Muscle layer of duodenum (tissue), 2 donors: ENCODE measurements at regions not wholly inside any gene's neighbourhood (a gene's known extent, or its start where the extent isn't known, plus 50 kb on each side); places are given as distances from the start of the nearest gene placed in this dataset.
"Not testable (repeated sequence)": the region's sequence is repeated elsewhere in the genome, so short reads cannot be mapped to it uniquely, and the experiment has no call there.

Experiments used
- H3K27ac ChIP-seq: one replicate; pipeline ENCODE4 v1.7.0; 2013; ENCODE audit warnings: mild to moderate bottlenecking, low read length
- H3K27me3 ChIP-seq: one replicate; pipeline ENCODE4 v1.7.0; 2013; ENCODE audit warnings: low read depth, mild to moderate bottlenecking, control low read depth, low read length
- H3K36me3 ChIP-seq, 2 donors: one replicate each; pipeline ENCODE4 v1.7.0; 2013; ENCODE audit warnings: low read length in 2 of 2, control low read depth in 1 of 2, mild to moderate bottlenecking in 1 of 2; ENCODE audit not compliant: insufficient read depth in 2 of 2, control insufficient read depth in 1 of 2
- H3K4me1 ChIP-seq, 2 donors: one replicate each; pipeline ENCODE4 v1.7.0; 2013; ENCODE audit warnings: low read length in 2 of 2, mild to moderate bottlenecking in 2 of 2, control low read depth in 1 of 2, moderate library complexity in 1 of 2; ENCODE audit not compliant: insufficient read depth in 2 of 2, control insufficient read depth in 1 of 2
- H3K4me3 ChIP-seq, 2 donors: one replicate each; pipeline ENCODE4 v1.7.0; 2013; ENCODE audit warnings: low read length in 2 of 2, low read depth in 1 of 2, mild to moderate bottlenecking in 1 of 2
- H3K9me3 ChIP-seq, 2 donors: one replicate each; pipeline ENCODE4 v1.7.0; 2013; ENCODE audit warnings: low read length in 2 of 2, control low read depth in 1 of 2, mild to moderate bottlenecking in 1 of 2; ENCODE audit not compliant: control insufficient read depth in 1 of 2
- donor health status: healthy.

GRCh38 chr16:35146723-35147458 is 1687.5 kb downstream of the TP53TG3F start:
- Histone ChIP-seq H3K36me3 (no peaks in the 10 kb centered on the region), H3K27me3 (no peaks in the 10 kb centered on the region), H3K9me3 (peaks cover 6 to 32% of the 10 kb centered on the region in 2 donors), H3K27ac (no peak overlapping the region), H3K4me3 (no peak overlapping the region), H3K4me1 (no peaks in the 10 kb centered on the region)

- Histone ChIP-seq H3K4me1 (no peaks in the 10 kb centered on the region), H3K9me3 (peaks cover 6 to 27% of the 10 kb centered on the region in 2 donors), H3K27me3 (no peaks in the 10 kb centered on the region), H3K4me3 (no peak overlapping the region), H3K36me3 (no peaks in the 10 kb centered on the region), H3K27ac (no peak overlapping the region)
Measured at GRCh38 chr16:35147556-35148504, 1688.4 kb downstream of the TP53TG3F start.

- H3K27ac ChIP-seq: no peak overlapping the region
- H3K4me3 ChIP-seq: no peak overlapping the region
- no peaks in the 10 kb centered on the region for H3K4me1 ChIP-seq
- peaks cover 6 to 27% of the 10 kb centered on the region in 2 donors for H3K9me3 ChIP-seq
- H3K27me3 ChIP-seq: no peaks in the 10 kb centered on the region
- H3K36me3 ChIP-seq: no peaks in the 10 kb centered on the region
Measured at GRCh38 chr16:35148748-35149147, 1689.3 kb downstream of the TP53TG3F start.

GRCh38 chr16:35149550-35149949 is 1690.1 kb downstream of the TP53TG3F start:
- Histone ChIP-seq H3K4me3 (no peak overlapping the region), H3K9me3 (peaks cover 6 to 22% of the 10 kb centered on the region in 2 donors), H3K4me1 (no peaks in the 10 kb centered on the region), H3K27me3 (no peaks in the 10 kb centered on the region), H3K27ac (no peak overlapping the region), H3K36me3 (no peaks in the 10 kb centered on the region)

GRCh38 chr16:35150805-35151312 is 1691.4 kb downstream of the TP53TG3F start:
- peaks cover 0 to 22% of the 10 kb centered on the region in 2 donors for H3K9me3 ChIP-seq
- no peaks in the 10 kb centered on the region for H3K36me3 ChIP-seq
- H3K27me3 ChIP-seq: no peaks in the 10 kb centered on the region
- H3K27ac ChIP-seq: no peak overlapping the region
- H3K4me3 ChIP-seq: no peak overlapping the region
- no peaks in the 10 kb centered on the region for H3K4me1 ChIP-seq

GRCh38 chr16:35152067-35152627 is 1692.7 kb downstream of the TP53TG3F start:
- H3K9me3 ChIP-seq: peaks cover 0 to 19% of the 10 kb centered on the region in 2 donors
- no peak overlapping the region for H3K4me3 ChIP-seq
- H3K27me3 ChIP-seq: no peaks in the 10 kb centered on the region
- no peaks in the 10 kb centered on the region for H3K4me1 ChIP-seq
- no peak overlapping the region for H3K27ac ChIP-seq
- H3K36me3 ChIP-seq: no peaks in the 10 kb centered on the region

- Histone ChIP-seq H3K4me3 (no peak overlapping the region), H3K27me3 (no peaks in the 10 kb centered on the region), H3K9me3 (peaks cover 0 to 8% of the 10 kb centered on the region in 2 donors), H3K36me3 (no peaks in the 10 kb centered on the region), H3K4me1 (no peaks in the 10 kb centered on the region), H3K27ac (no peak overlapping the region)
Measured at GRCh38 chr16:35154627-35155026, 1695.2 kb downstream of the TP53TG3F start.

- H3K4me3 ChIP-seq, H3K27me3 ChIP-seq, H3K36me3 ChIP-seq, H3K9me3 ChIP-seq, H3K4me1 ChIP-seq, H3K27ac ChIP-seq: not testable (repeated sequence)
Measured at GRCh38 chr16:35157549-35157948, 1698.1 kb downstream of the TP53TG3F start.

- not testable (repeated sequence) for H3K4me1 ChIP-seq, H3K36me3 ChIP-seq, H3K27ac ChIP-seq, H3K27me3 ChIP-seq, H3K4me3 ChIP-seq
- peaks cover 0 to 15% of the 10 kb centered on the region in 2 donors for H3K9me3 ChIP-seq
Measured at GRCh38 chr16:35169324-35169723, 1709.9 kb downstream of the TP53TG3F start.

GRCh38 chr16:35170061-35170460 is 1710.6 kb downstream of the TP53TG3F start:
- not testable (repeated sequence) for H3K27me3 ChIP-seq, H3K27ac ChIP-seq, H3K4me1 ChIP-seq, H3K36me3 ChIP-seq, H3K4me3 ChIP-seq
- peaks cover 0 to 16% of the 10 kb centered on the region in 2 donors for H3K9me3 ChIP-seq

- peaks cover 0 to 16% of the 10 kb centered on the region in 2 donors for H3K9me3 ChIP-seq
- no peaks in the 10 kb centered on the region for H3K36me3 ChIP-seq
- no peaks in the 10 kb centered on the region for H3K4me1 ChIP-seq
- no peak overlapping the region for H3K27ac ChIP-seq
- no peak overlapping the region for H3K4me3 ChIP-seq
- H3K27me3 ChIP-seq: no peaks in the 10 kb centered on the region
Measured at GRCh38 chr16:35170610-35171009, 1711.2 kb downstream of the TP53TG3F start.
